ENCODE measurements at regions not wholly inside any gene's neighbourhood (a gene's known extent, or its start where the extent isn't known, plus 50 kb on each side); places are given as distances from the start of the nearest gene placed in this dataset.
"Not testable (repeated sequence)": the region's sequence is repeated elsewhere in the genome, so short reads cannot be mapped to it uniquely, and the experiment has no call there.

GRCh38 chr2:106293271-106293783 lies 99.2 kb upstream of the UXS1 start:
- no peak for DNase-seq (ENCODE audit: low read depth in 3 of 3, low spot score in 1 of 3)

- no peak for DNase-seq (ENCODE audit: low read depth in 3 of 3, low spot score in 1 of 3)
Measured at GRCh38 chr2:106292627-106293026, 98.5 kb upstream of the UXS1 start.

GRCh38 chr2:106288873-106289272 lies 94.8 kb upstream of the UXS1 start:
- DNase-seq (ENCODE audit: low read depth in 3 of 3, low spot score in 1 of 3) = no peak

- no peak for DNase-seq (ENCODE audit: low read depth in 3 of 3, low spot score in 1 of 3)
Measured at GRCh38 chr2:106285237-106285829, 91.2 kb upstream of the UXS1 start.

GRCh38 chr2:106284691-106285202 lies 90.6 kb upstream of the UXS1 start:
- no peak for DNase-seq (ENCODE audit: low read depth in 3 of 3, low spot score in 1 of 3)

DNA sequence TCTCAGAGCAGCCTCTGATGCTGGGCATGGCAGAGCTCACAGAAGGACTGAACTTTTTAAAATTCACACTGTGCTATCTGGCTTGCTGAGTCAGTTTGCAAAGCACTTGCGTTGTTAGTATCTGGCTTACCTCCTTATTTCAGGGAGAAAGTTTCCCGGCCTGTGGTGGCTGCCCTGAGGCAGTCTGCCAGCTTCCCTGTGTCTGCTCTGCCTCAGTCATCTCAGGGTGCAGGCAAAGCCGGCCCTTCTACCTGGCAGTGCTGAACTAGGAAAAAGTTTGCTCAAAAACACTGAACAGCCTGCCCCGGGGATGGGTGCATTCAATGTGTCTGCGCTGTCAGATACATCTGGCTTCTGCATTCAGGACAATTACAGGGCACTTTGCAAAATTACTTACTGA lies 90.2 kb upstream of the UXS1 start:
- DNase-seq (ENCODE audit: low read depth in 3 of 3, low spot score in 1 of 3) = no peak

- not testable (repeated sequence) for DNase-seq (ENCODE audit: low read depth in 3 of 3, low spot score in 1 of 3)
Measured at GRCh38 chr2:106283228-106284152, 89.4 kb upstream of the UXS1 start.

DNA sequence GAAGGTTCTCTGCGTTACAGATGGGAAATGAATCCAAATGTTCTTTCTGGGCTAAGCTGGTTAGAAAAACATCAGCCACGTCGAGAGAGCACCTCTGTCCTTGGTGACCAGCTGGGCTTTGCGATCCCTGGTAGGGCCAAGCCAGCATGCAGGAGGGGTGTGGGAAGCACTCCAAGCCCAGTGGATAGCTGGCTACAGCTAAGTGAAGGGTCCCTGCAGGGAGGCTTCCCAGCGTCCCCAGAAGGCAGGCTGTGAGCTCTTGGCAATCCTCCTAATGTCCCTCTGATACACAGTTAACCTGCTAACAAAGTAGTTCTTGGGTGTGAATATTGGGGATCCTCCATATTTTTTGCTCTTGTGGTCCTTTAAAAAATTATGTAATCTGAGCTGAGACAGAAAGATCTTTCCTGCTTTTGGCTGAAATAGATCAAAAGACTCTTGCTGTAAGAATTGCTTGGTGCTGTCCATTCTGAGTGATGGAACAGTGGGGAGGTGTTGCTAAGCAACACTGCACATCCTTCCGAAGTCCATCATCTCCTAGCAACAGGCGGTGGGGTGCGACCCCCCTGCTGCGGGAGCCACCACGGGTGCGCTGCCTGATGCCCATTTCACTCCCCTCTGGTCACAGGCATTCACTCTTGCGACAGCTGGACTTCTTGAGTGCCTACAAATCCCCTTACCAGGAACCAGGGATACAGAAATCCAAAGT lies 88.5 kb upstream of the UXS1 start:
- DNase-seq (ENCODE audit: low read depth in 3 of 3, low spot score in 1 of 3) = no peak

DNA sequence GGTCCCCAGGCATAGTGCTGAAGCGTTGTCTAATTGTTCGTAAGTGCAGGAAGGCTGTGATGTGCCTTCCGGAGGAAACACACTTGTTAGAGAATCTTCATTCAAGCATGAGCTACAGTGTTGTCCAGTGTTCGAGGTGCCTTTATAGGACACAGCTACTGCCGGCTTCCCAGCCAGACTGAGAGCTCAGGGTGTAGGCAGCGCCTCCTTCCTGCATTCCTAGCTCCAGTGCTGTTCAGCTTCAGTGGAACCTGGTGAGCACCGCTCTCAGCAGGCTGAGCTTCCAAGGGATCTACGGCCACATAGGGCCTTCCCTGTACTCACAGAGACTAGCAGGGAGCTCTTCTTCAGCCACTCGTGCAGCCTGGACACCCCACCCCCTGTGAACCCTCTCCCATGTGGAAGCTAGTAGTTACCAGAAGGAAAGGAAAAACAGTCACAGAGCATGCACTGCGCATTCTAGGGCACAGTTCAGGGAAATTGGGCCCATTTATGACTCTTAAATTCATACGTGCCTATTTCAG lies 87.9 kb upstream of the UXS1 start:
- DNase-seq (ENCODE audit: low read depth in 3 of 3, low spot score in 1 of 3) = not testable (repeated sequence)

DNA sequence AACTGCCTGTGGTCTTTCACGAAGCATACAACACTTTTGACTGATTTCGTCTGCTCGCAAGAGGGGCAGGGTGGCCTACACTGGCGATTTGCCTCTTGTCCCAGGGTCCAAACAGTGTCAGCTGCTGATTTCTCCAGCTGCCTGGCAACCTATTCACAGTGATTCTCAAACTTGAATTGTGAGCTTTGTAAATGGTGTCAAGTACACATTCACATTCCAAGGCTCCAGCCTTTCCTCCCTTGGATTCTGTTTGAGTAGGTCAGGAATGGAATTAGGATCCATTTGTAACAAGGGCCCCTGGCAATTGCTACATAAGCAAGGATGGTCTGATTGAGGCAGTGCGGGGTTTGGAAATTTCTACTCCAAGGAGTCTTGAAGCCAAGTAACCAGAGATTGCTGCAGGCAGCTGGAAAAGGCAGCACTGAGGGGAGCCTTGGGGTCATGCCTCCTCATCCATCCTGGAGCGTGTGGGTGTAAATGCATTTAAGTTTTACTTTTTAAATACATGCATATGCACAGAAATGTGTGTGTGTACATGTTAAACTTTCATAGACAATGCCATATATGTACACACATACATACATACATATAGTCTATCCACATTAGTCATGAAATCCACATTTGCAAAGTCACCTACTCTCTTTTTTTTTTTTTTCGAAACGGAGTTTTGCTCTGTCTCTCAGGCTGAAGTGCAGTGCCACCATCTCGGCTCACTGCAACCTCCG lies 86.8 kb upstream of the UXS1 start:
- DNase-seq (ENCODE audit: low read depth in 3 of 3, low spot score in 1 of 3) = no peak

DNA sequence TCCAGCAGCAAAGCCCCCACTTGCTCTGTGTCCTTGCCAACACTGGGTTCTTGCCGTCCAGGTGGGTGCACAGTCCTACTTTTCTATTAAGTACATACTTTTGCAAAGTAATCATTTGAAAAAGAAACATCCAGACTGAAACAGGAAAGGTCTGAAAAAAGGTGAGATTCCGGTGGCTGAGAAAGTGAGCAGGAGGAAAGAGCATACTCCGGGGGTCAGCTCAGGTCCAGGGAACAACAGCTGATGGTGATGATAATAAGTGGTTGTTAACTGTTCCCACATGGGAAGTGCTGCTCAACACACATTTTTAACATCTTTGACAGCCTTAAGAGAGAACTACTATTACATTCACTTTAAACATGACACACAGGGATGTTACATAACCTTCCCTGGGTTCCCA lies 86.1 kb upstream of the UXS1 start:
- DNase-seq (ENCODE audit: low read depth in 3 of 3, low spot score in 1 of 3) = no peak

- DNase-seq (ENCODE audit: low read depth in 3 of 3, low spot score in 1 of 3) = no peak
Measured at GRCh38 chr2:106278112-106278876, 84.2 kb upstream of the UXS1 start.

DNA sequence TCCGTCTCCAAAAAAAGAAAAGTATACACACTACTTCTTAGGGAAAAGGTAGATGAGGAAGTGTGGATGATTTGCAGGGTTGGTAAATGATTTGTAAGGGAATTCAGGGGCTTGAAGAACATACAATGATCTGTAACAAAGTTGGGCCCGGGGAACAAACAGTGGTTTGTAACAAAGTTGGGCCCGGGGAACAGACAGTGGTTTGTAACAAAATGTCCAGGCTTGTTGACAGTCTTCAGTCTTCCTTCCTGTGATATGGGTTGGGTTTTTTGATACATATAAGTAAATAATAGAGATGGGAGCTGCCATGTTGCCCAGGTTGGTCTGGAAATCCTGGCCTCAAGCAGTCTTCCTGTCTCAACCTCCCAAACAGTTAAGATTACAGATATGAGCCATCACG lies 83.3 kb upstream of the UXS1 start:
- DNase-seq (ENCODE audit: low read depth in 3 of 3, low spot score in 1 of 3) = no peak

DNA sequence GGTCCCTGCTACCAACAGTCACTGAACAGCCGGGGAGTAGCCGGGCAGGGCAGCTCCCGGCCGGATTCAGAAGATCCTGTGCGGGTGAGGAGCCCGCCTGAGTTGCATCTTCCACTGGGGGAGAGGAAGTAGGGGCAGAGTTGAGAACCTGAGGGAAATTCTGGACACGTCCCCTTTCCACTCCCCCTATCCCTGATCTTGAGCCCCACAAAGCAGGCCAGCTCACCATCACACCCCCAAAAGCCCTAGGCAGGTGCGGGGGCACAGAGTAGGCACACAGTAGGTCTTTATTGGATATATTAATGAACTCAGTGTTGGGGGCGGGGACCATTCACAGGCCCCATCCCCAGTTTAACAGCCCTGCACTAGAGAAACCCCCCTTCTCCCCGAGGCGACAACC lies 81.9 kb upstream of the UXS1 start:
- no peak for DNase-seq (ENCODE audit: low read depth in 3 of 3, low spot score in 1 of 3)

GRCh38 chr2:106274668-106275067 lies 80.6 kb upstream of the UXS1 start:
- no peak for DNase-seq (ENCODE audit: low read depth in 3 of 3, low spot score in 1 of 3)

GRCh38 chr2:106272216-106272807 lies 78.2 kb upstream of the UXS1 start:
- DNase-seq (ENCODE audit: low read depth in 3 of 3, low spot score in 1 of 3) = no peak

DNA sequence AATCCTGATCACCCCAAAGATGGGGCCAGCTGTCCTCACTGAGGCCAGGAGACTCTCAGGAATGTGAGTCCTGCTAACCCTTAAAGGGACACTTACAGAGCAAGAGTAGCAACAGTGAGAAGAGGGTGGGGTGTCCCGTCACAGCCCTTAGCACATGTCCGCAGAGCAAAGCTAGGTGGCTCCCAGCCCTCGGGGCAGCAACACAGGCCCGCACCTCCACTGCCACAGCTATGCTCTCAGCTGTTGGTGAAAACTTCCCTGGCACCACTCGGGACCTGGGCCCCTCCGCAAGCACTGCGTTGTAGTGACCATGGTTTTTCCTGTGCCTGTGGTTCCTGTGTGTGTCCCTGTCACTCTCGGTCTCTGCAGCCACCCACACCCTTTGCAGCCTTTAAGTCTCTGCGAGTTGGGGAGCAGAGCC lies 76.4 kb upstream of the UXS1 start:
- DNase-seq (ENCODE audit: low read depth in 3 of 3, low spot score in 1 of 3) = no peak

DNA sequence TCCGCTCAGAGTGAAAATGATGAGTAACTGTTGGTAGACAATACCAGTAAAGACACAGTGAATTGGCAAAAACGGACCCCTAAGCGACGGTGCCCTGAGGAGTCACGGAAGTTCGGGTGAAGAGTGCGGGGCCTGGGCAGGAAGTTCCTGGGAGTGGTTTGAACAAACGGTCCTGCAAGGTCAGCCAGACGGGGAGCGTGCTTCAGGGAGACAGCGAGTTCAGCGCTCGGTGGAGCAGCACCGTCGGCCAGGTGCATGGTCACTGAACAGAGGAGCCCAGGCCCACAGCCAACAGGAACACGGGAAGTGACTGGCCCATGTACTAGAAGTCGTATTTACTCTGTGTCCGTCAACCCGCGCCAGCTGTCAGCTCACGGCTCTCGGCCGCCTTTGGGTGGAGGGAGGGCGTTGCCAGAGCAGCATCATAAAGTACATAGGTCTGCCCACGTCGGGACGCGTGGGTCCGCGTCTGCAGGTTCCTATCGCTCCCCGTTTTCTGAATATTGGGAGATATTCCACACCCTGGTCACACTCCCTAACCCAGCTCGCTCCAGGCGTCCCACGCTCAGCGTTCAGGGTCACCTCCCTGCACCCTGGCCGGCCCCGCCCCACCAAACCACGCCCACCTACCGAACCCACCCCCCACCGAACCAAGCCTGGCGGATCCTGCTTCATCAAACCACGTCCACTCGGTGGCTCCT lies 75.6 kb upstream of the UXS1 start:
- DNase-seq (ENCODE audit: low read depth in 3 of 3, low spot score in 1 of 3) = peak in 2 of 3 donors; percentile 9 to 11

DNA sequence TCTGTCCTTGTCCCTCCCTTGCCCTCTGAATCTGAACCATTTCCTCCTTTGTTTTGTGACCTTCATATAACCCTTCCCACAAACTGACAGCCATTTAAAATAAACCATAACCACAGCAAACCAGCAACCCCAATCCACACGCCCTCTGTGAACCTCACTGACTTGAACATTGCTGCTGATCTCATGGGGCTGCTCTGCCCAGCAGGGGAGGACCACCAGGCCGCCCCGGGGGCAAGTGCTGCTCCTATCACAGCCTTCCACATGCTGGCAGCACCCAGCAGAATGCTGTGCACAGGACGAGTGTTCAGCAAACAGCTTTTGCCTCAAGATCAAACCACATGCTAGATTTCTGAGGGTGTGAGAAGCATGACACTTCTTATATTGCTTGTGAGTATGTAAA lies 73.9 kb upstream of the UXS1 start:
- no peak for DNase-seq (ENCODE audit: low read depth in 3 of 3, low spot score in 1 of 3)

Measured in stimulated activated CD4-positive, alpha-beta T cell treated with anti-CD3 and anti-CD28 coated beads, TNF-alpha, amount 100 ng/mL, for 1 hour (primary cell).